GM12892 (cell line): ENCODE measurements at regions not wholly inside any gene's neighbourhood (a gene's known extent, or its start where the extent isn't known, plus 50 kb on each side); places are given as distances from the start of the nearest gene placed in this dataset.

Experiments used
- POLR2A ChIP-seq: IDR thresholded peaks from 2 replicates; pipeline ENCODE4 v1.6.1; 2011; ENCODE audit warnings: low read depth, low read length, control low read depth
- POLR2AphosphoS5 ChIP-seq: IDR thresholded peaks from 2 replicates; pipeline ENCODE4 v1.6.1; 2011; ENCODE audit warnings: low read depth, low read length, control low read depth

DNA sequence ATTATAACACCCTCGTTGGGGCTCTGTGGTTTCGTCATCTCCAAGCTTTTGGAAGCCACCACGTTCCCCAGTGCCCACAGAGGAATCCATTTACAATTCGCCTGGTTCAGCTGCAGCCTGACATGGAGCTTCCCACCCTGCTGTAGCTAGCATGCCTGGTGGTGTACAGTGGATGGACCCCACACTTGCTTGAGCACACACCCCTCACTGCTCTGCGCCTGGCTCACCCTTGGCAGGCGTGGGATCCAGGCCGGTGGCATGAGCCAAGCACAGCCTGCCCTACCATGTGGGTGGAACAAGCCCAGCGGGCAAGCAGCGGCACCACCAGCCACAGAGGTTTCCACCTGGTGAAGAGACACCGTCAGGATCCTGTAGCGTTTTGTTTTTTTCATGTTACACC, 1045.7 kb upstream of the CDH9 start:
- TF ChIP-seq POLR2A (no peak), POLR2AphosphoS5 (no peak)
